ENCODE measurements at regions not wholly inside any gene's neighbourhood (a gene's known extent, or its start where the extent isn't known, plus 50 kb on each side); places are given as distances from the start of the nearest gene placed in this dataset.

GRCh38 chr17:51486091-51486490 lies 225.7 kb downstream of the UTP18 start:
- no peak overlapping the region for H3K4me3 ChIP-seq (ENCODE audit: low read depth, low read length)
- no peak overlapping the region for H3K27ac ChIP-seq
- in situ Hi-C loops (cut with HindIII; ENCODE audit: low pct_ligation_motif_present, low sequenced_read_pairs), result no loop called here
- H3K27me3 ChIP-seq (replicated peaks), result no peaks in the 10 kb centered on the region
- DNase-seq, result no peak
- no peak for TF ChIP-seq CTCF (IDR thresholded peaks at IDR 0.05; ENCODE audit: low read depth, low read length, missing control alignments)
- H3K36me3 ChIP-seq (replicated peaks), result no peaks in the 10 kb centered on the region

- DNase-seq, result no peak
- Histone ChIP-seq H3K36me3 (replicated peaks) (no peaks in the 10 kb centered on the region), H3K4me3 (ENCODE audit: low read depth, low read length) (no peak overlapping the region), H3K27me3 (replicated peaks) (no peaks in the 10 kb centered on the region), H3K27ac (no peak overlapping the region)
- TF ChIP-seq CTCF (IDR thresholded peaks at IDR 0.05; ENCODE audit: low read depth, low read length, missing control alignments), result no peak
- in situ Hi-C loops (cut with HindIII; ENCODE audit: low pct_ligation_motif_present, low sequenced_read_pairs), result no loop called here
Measured at GRCh38 chr17:51486885-51487520, 226.7 kb downstream of the UTP18 start.

- in situ Hi-C loops (cut with HindIII; ENCODE audit: low pct_ligation_motif_present, low sequenced_read_pairs), result no loop called here
- no peak for TF ChIP-seq CTCF (IDR thresholded peaks at IDR 0.05; ENCODE audit: low read depth, low read length, missing control alignments)
- Histone ChIP-seq H3K4me3 (ENCODE audit: low read depth, low read length) (no peak overlapping the region), H3K27me3 (replicated peaks) (no peaks in the 10 kb centered on the region), H3K36me3 (replicated peaks) (no peaks in the 10 kb centered on the region), H3K27ac (no peak overlapping the region)
- no peak for DNase-seq
Measured at GRCh38 chr17:51487947-51488346, 227.6 kb downstream of the UTP18 start.

GRCh38 chr17:51491416-51491815 lies 231.1 kb downstream of the UTP18 start:
- H3K36me3 ChIP-seq (replicated peaks), result no peaks in the 10 kb centered on the region
- no peak for DNase-seq
- no peak overlapping the region for H3K27ac ChIP-seq
- no peaks in the 10 kb centered on the region for H3K27me3 ChIP-seq (replicated peaks)
- no peak overlapping the region for H3K4me3 ChIP-seq (ENCODE audit: low read depth, low read length)
- in situ Hi-C loops (cut with HindIII; ENCODE audit: low pct_ligation_motif_present, low sequenced_read_pairs), result no loop called here
- TF ChIP-seq CTCF (IDR thresholded peaks at IDR 0.05; ENCODE audit: low read depth, low read length, missing control alignments), result no peak

- no peak for DNase-seq
- no peak for TF ChIP-seq CTCF (IDR thresholded peaks at IDR 0.05; ENCODE audit: low read depth, low read length, missing control alignments)
- Histone ChIP-seq H3K36me3 (replicated peaks) (no peaks in the 10 kb centered on the region), H3K27me3 (replicated peaks) (no peaks in the 10 kb centered on the region), H3K27ac (no peak overlapping the region), H3K4me3 (ENCODE audit: low read depth, low read length) (no peak overlapping the region)
- in situ Hi-C loops (cut with HindIII; ENCODE audit: low pct_ligation_motif_present, low sequenced_read_pairs), result no loop called here
Measured at GRCh38 chr17:51493206-51493605, 232.9 kb downstream of the UTP18 start.

- H3K4me3 ChIP-seq (ENCODE audit: low read depth, low read length), result no peak overlapping the region
- no peaks in the 10 kb centered on the region for H3K27me3 ChIP-seq (replicated peaks)
- in situ Hi-C loops (cut with HindIII; ENCODE audit: low pct_ligation_motif_present, low sequenced_read_pairs), result no loop called here
- H3K27ac ChIP-seq, result no peak overlapping the region
- TF ChIP-seq CTCF (IDR thresholded peaks at IDR 0.05; ENCODE audit: low read depth, low read length, missing control alignments), result no peak
- DNase-seq, result no peak
- no peaks in the 10 kb centered on the region for H3K36me3 ChIP-seq (replicated peaks)
Measured at GRCh38 chr17:51496378-51496777, 236.0 kb downstream of the UTP18 start.
